Natural killer cell (primary cell): ENCODE measurements at regions not wholly inside any gene's neighbourhood (a gene's known extent, or its start where the extent isn't known, plus 50 kb on each side); places are given as distances from the start of the nearest gene placed in this dataset.

Source experiments
- ATAC-seq, 3 donors: fragments of 150-1000 bp in 2 of 3; fragments of 200-7000 bp in 1 of 3; cut with Tn5 transposase; 1 replicate in 1 of 3; 2 replicates in 2 of 3; pipeline ENCODE4 v1.10.0; 2021; ENCODE audit warnings: mild to moderate bottlenecking in 2 of 3, moderate library complexity in 2 of 3
- DNase-seq, 2 donors: peaks; one replicate each; pipeline versions ENCODE4 v3.0.0 to v3.0.0-alpha.2; 2013 to 2021; ENCODE audit warnings: mixed read lengths in 1 of 2
- H3K27ac ChIP-seq: one replicate; pipeline ENCODE4 v1.5.1; 2013; ENCODE audit warnings: mild to moderate bottlenecking, low read length
- H3K27me3 ChIP-seq: one replicate; pipeline ENCODE4 v1.6.1; 2013; ENCODE audit warnings: low read length; ENCODE audit not compliant: control insufficient read depth, insufficient read depth
- H3K36me3 ChIP-seq: one replicate; pipeline ENCODE4 v1.6.1; 2013; ENCODE audit warnings: low read length; ENCODE audit not compliant: control insufficient read depth, insufficient read depth
- H3K4me1 ChIP-seq: one replicate; pipeline ENCODE4 v1.6.1; 2013; ENCODE audit warnings: low read length; ENCODE audit not compliant: control insufficient read depth, insufficient read depth
- H3K4me3 ChIP-seq: one replicate; pipeline ENCODE4 v1.5.1; 2013; ENCODE audit warnings: low read length
- H3K9me3 ChIP-seq: one replicate; pipeline ENCODE4 v1.6.1; 2013; ENCODE audit warnings: low read length; ENCODE audit not compliant: control insufficient read depth, insufficient read depth
- H3K27ac Mint-ChIP-seq, 2 donors: one replicate each; pipeline ENCODE4 v1.8.0; 2022; ENCODE audit warnings: mild to moderate bottlenecking in 2 of 2, mixed read lengths in 2 of 2, moderate library complexity in 1 of 2
- H3K27me3 Mint-ChIP-seq, 2 donors: one replicate each; pipeline ENCODE4 v1.8.0; 2022; ENCODE audit warnings: low read depth in 2 of 2, mixed read lengths in 2 of 2
- H3K36me3 Mint-ChIP-seq: one replicate; pipeline ENCODE4 v1.8.0; 2022; ENCODE audit warnings: mixed read lengths
- H3K4me1 Mint-ChIP-seq, 2 donors: one replicate each; pipeline ENCODE4 v1.8.0; 2022; ENCODE audit warnings: mixed read lengths in 2 of 2
- H3K4me3 Mint-ChIP-seq: one replicate; pipeline ENCODE4 v1.8.0; 2022; ENCODE audit warnings: mild to moderate bottlenecking, moderate library complexity, mixed read lengths
- H3K9me3 Mint-ChIP-seq, 2 donors: one replicate each; pipeline ENCODE4 v1.8.0; 2022; ENCODE audit warnings: mixed read lengths in 2 of 2
- CTCF ChIP-seq: fragments of 200-600 bp; IDR thresholded peaks from one replicate; pipeline ENCODE4 v1.8.0; 2022; ENCODE audit warnings: antibody characterized with exemption
- WGBS: methylation state at CpG from one replicate; pipeline ENCODE4 v1.1.7; 2013; ENCODE audit warnings: missing lambda C conversion rate; ENCODE audit not compliant: insufficient coverage; 5-methylcytosine and 5-hydroxymethylcytosine counted together
- intact Hi-C: fragments of 100-400 bp; cut with micrococcal nuclease; formaldehyde crosslinking; loops from one replicate; pipeline ENCODE4 v1.14.2; 2022

- WGBS, result 89% methylated on average over 7 of the region's 7 CpGs
- H3K4me3 ChIP-seq, result no peak overlapping the region
- H3K36me3 Mint-ChIP-seq, result no peaks in the 10 kb centered on the region
- TF ChIP-seq CTCF, result no peak
- no peak overlapping the region for H3K4me3 Mint-ChIP-seq
- H3K27me3 ChIP-seq, result no peaks in the 10 kb centered on the region
- no peak for ATAC-seq
- H3K27ac ChIP-seq, result no peak overlapping the region
- no peak for DNase-seq
- no peaks in the 10 kb centered on the region for H3K27me3 Mint-ChIP-seq
- peaks cover 7 to 9% of the 10 kb centered on the region in 2 donors for H3K9me3 Mint-ChIP-seq
- intact Hi-C loops, result no loop called here
- no peaks in the 10 kb centered on the region for H3K4me1 ChIP-seq
- H3K9me3 ChIP-seq, result no peaks in the 10 kb centered on the region
- no peaks in the 10 kb centered on the region for H3K4me1 Mint-ChIP-seq
- H3K36me3 ChIP-seq, result no peaks in the 10 kb centered on the region
- H3K27ac Mint-ChIP-seq, result no peak overlapping the region
Observed at GRCh38 chr6:155791186-155791585, 335.5 kb upstream of the NOX3 start.

- H3K4me3 ChIP-seq, result no peak overlapping the region
- Mint-ChIP-seq H3K27ac (no peak overlapping the region), H3K4me3 (no peak overlapping the region), H3K4me1 (no peaks in the 10 kb centered on the region), H3K36me3 (no peaks in the 10 kb centered on the region), H3K9me3 (peaks cover 5 to 9% of the 10 kb centered on the region in 2 donors), H3K27me3 (no peaks in the 10 kb centered on the region)
- H3K27me3 ChIP-seq, result no peaks in the 10 kb centered on the region
- WGBS, result 95% methylated on average over 5 of the region's 5 CpGs
- no peaks in the 10 kb centered on the region for H3K4me1 ChIP-seq
- H3K36me3 ChIP-seq, result no peaks in the 10 kb centered on the region
- no peak for DNase-seq
- no peak for ATAC-seq
- no peak overlapping the region for H3K27ac ChIP-seq
- intact Hi-C loops, result no loop called here
- TF ChIP-seq CTCF, result no peak
- H3K9me3 ChIP-seq, result no peaks in the 10 kb centered on the region
Observed at GRCh38 chr6:155787168-155787567, 331.5 kb upstream of the NOX3 start.

- H3K4me3 Mint-ChIP-seq, result no peak overlapping the region
- ATAC-seq (no peak), DNase-seq (no peak)
- H3K27ac Mint-ChIP-seq, result no peak overlapping the region
- Histone ChIP-seq H3K36me3 (no peaks in the 10 kb centered on the region), H3K27me3 (no peaks in the 10 kb centered on the region), H3K27ac (no peak overlapping the region), H3K9me3 (no peaks in the 10 kb centered on the region), H3K4me3 (no peak overlapping the region), H3K4me1 (no peaks in the 10 kb centered on the region)
- no peak for TF ChIP-seq CTCF
- H3K36me3 Mint-ChIP-seq, result no peaks in the 10 kb centered on the region
- intact Hi-C loops, result no loop called here
- H3K27me3 Mint-ChIP-seq, result no peaks in the 10 kb centered on the region
- H3K4me1 Mint-ChIP-seq, result no peaks in the 10 kb centered on the region
- WGBS, result 100% methylated on average over 1 of the region's 1 CpG
- peaks cover 5 to 9% of the 10 kb centered on the region in 2 donors for H3K9me3 Mint-ChIP-seq
Observed at GRCh38 chr6:155786528-155786927, 330.9 kb upstream of the NOX3 start.

- H3K9me3 Mint-ChIP-seq, result peaks cover 5 to 6% of the 10 kb centered on the region in 2 donors
Observed at GRCh38 chr6:155782739-155783459, 327.3 kb upstream of the NOX3 start.

More at GRCh38 chr6:155782739-155783459, 327.3 kb upstream of the NOX3 start:
- no peak overlapping the region for H3K4me3 Mint-ChIP-seq
- ATAC-seq (no peak), DNase-seq (no peak)
- WGBS, result 81% methylated on average over 6 of the region's 9 CpGs
- no peaks in the 10 kb centered on the region for H3K36me3 Mint-ChIP-seq
- Histone ChIP-seq H3K4me3 (no peak overlapping the region), H3K9me3 (no peaks in the 10 kb centered on the region), H3K4me1 (no peaks in the 10 kb centered on the region), H3K27ac (no peak overlapping the region), H3K27me3 (no peaks in the 10 kb centered on the region), H3K36me3 (no peaks in the 10 kb centered on the region)
- intact Hi-C loops, result no loop called here
- TF ChIP-seq CTCF, result no peak
- no peaks in the 10 kb centered on the region for H3K4me1 Mint-ChIP-seq
- H3K27ac Mint-ChIP-seq, result no peak overlapping the region
- H3K27me3 Mint-ChIP-seq, result no peaks in the 10 kb centered on the region
